DND-41 (cell line): ENCODE measurements at regions not wholly inside any gene's neighbourhood (a gene's known extent, or its start where the extent isn't known, plus 50 kb on each side); places are given as distances from the start of the nearest gene placed in this dataset.
"Not testable (repeated sequence)": the region's sequence is repeated elsewhere in the genome, so short reads cannot be mapped to it uniquely, and the experiment has no call there.

Experiments used
- EZH2 ChIP-seq: IDR thresholded peaks from 3 replicates; pipeline ENCODE4 v1.6.1; 2012; ENCODE audit warnings: borderline replicate concordance, low read depth, mild to moderate bottlenecking, moderate library complexity, low read length, inconsistent platforms; ENCODE audit not compliant: severe bottlenecking
- TF ChIP-seq, protein P1 (sequence below): IDR thresholded peaks from 2 replicates; pipeline ENCODE4 v1.5.1; 2012; ENCODE audit warnings: borderline replicate concordance, low read length, moderate library complexity, mild to moderate bottlenecking; ENCODE audit not compliant: poor library complexity, severe bottlenecking; ENCODE audit errors: extremely low read depth

DNA sequence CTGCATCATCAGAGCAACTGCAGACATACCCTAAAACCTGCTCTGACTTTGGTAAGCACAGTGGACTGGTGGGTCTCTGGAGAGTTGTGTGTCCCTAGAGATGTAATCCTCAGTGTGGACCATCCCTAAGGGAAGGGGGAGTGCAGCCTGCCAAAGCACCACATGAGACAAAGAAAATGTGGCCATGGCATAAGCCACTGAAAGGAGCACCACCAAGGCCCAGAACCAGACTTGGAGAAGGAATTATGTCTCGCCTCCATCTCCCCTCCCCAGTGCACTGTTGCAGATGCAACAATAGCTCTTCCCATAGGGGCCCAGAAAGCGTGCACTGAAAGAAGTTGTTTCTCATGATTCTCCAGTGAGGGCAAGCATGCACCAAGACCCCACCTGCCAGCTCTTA is 69.7 kb upstream of the AGAP9 start:
- TF ChIP-seq, protein P1, sequence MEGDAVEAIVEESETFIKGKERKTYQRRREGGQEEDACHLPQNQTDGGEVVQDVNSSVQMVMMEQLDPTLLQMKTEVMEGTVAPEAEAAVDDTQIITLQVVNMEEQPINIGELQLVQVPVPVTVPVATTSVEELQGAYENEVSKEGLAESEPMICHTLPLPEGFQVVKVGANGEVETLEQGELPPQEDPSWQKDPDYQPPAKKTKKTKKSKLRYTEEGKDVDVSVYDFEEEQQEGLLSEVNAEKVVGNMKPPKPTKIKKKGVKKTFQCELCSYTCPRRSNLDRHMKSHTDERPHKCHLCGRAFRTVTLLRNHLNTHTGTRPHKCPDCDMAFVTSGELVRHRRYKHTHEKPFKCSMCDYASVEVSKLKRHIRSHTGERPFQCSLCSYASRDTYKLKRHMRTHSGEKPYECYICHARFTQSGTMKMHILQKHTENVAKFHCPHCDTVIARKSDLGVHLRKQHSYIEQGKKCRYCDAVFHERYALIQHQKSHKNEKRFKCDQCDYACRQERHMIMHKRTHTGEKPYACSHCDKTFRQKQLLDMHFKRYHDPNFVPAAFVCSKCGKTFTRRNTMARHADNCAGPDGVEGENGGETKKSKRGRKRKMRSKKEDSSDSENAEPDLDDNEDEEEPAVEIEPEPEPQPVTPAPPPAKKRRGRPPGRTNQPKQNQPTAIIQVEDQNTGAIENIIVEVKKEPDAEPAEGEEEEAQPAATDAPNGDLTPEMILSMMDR: not testable (repeated sequence)
- TF ChIP-seq EZH2: not testable (repeated sequence)
